Endothelial cell of hepatic sinusoid (primary cell): ENCODE measurements at regions not wholly inside any gene's neighbourhood (a gene's known extent, or its start where the extent isn't known, plus 50 kb on each side); places are given as distances from the start of the nearest gene placed in this dataset.

ENCODE experiments used
- in situ Hi-C: cut with HindIII; loops from 2 replicates; pipeline ENCODE4 v1.10.0; 2017; ENCODE audit warnings: low sequenced_read_pairs

- in situ Hi-C loops, result no loop called here
Observed at GRCh38 chr12:93127582-93128331, 198.7 kb upstream of the EEA1 start.

GRCh38 chr12:93128332-93128707, 199.2 kb upstream of the EEA1 start:
- in situ Hi-C loops, result no loop called here

GRCh38 chr12:93130366-93131054, 201.4 kb upstream of the EEA1 start:
- in situ Hi-C loops, result loop anchor here (5.0 kb wide), 1 partner anchor 167 kb away; no protein-coding TSS in a partner anchor

GRCh38 chr12:93133361-93133760, 204.3 kb upstream of the EEA1 start:
- in situ Hi-C loops, result loop anchor here (5.0 kb wide), 1 partner anchor 164 kb away; no protein-coding TSS in a partner anchor

GRCh38 chr12:93134175-93134890, 205.2 kb upstream of the EEA1 start:
- in situ Hi-C loops, result loop anchor here (5.0 kb wide), 1 partner anchor 163 kb away; no protein-coding TSS in a partner anchor

- in situ Hi-C loops, result loop anchor here (5.0 kb wide), 2 partner anchors 73 to 162 kb away; no protein-coding TSS in a partner anchor
Observed at GRCh38 chr12:93134893-93135285, 205.8 kb upstream of the EEA1 start.

GRCh38 chr12:93135286-93136239, 206.5 kb upstream of the EEA1 start:
- in situ Hi-C loops, result loop anchor here (5.0 kb wide), 1 partner anchor 73 kb away; no protein-coding TSS in a partner anchor

GRCh38 chr12:93136253-93137055, 207.4 kb upstream of the EEA1 start:
- in situ Hi-C loops, result loop anchor here (5.0 kb wide), 1 partner anchor 74 kb away; no protein-coding TSS in a partner anchor

GRCh38 chr12:93137656-93138612, 208.8 kb upstream of the EEA1 start:
- in situ Hi-C loops, result loop anchor here (5.0 kb wide), 1 partner anchor 76 kb away; no protein-coding TSS in a partner anchor

GRCh38 chr12:93139028-93139665, 210.1 kb upstream of the EEA1 start:
- in situ Hi-C loops, result loop anchor here (5.0 kb wide), 1 partner anchor 77 kb away; no protein-coding TSS in a partner anchor

- in situ Hi-C loops, result no loop called here
Observed at GRCh38 chr12:93140325-93140724, 211.2 kb upstream of the EEA1 start.

GRCh38 chr12:93140801-93141200, 211.7 kb upstream of the EEA1 start:
- in situ Hi-C loops, result no loop called here

- in situ Hi-C loops, result no loop called here
Observed at GRCh38 chr12:93142881-93143280, 213.8 kb upstream of the EEA1 start.

- in situ Hi-C loops, result no loop called here
Observed at GRCh38 chr12:93144109-93144508, 215.0 kb upstream of the EEA1 start.

GRCh38 chr12:93145086-93145485, 216.0 kb upstream of the EEA1 start:
- in situ Hi-C loops, result no loop called here

GRCh38 chr12:93146263-93146939, 217.3 kb upstream of the EEA1 start:
- in situ Hi-C loops, result no loop called here

GRCh38 chr12:93146970-93147369, 217.9 kb upstream of the EEA1 start:
- in situ Hi-C loops, result no loop called here
